ENCODE measurements at regions not wholly inside any gene's neighbourhood (a gene's known extent, or its start where the extent isn't known, plus 50 kb on each side); places are given as distances from the start of the nearest gene placed in this dataset.

- no peak for TF ChIP-seq CTCF (conservative IDR thresholded peaks at IDR 0.05; ENCODE audit: low read length)
- no peak for TF ChIP-seq EZH2phosphoT487 (IDR thresholded peaks at IDR 0.05; ENCODE audit: borderline replicate concordance)
Observed at GRCh38 chr1:30356839-30357238, 366.5 kb downstream of the MATN1 start.
